H9 (cell line): ENCODE measurements at regions not wholly inside any gene's neighbourhood (a gene's known extent, or its start where the extent isn't known, plus 50 kb on each side); places are given as distances from the start of the nearest gene placed in this dataset.

Experiments used
- DNase-seq: peaks from one replicate; pipeline ENCODE4 v3.0.0-alpha.2; 2017
- H2AFZ ChIP-seq: one replicate; pipeline ENCODE4 v1.6.1; 2013; ENCODE audit warnings: mild to moderate bottlenecking, low read length, control low read depth, moderate library complexity
- H2AK5ac ChIP-seq: 2 replicates; pipeline ENCODE4 v1.6.1; 2013; ENCODE audit warnings: low read length, control low read depth, mixed read lengths; ENCODE audit not compliant: insufficient read length
- H2BK120ac ChIP-seq: one replicate; pipeline ENCODE4 v1.6.1; 2013; ENCODE audit warnings: low read depth, mild to moderate bottlenecking, low read length, control low read depth, inconsistent platforms; ENCODE audit not compliant: poor library complexity, severe bottlenecking
- H2BK12ac ChIP-seq: 2 replicates; pipeline ENCODE4 v1.6.1; 2013; ENCODE audit warnings: low read length, control low read depth, mixed read lengths, low read depth; ENCODE audit not compliant: insufficient read length
- H2BK15ac ChIP-seq: 2 replicates; pipeline ENCODE4 v1.6.1; 2013; ENCODE audit warnings: low read depth, low read length, control low read depth
- H2BK20ac ChIP-seq: one replicate; pipeline ENCODE4 v1.6.1; 2013; ENCODE audit warnings: low read depth, mild to moderate bottlenecking, low read length, control low read depth, inconsistent platforms; ENCODE audit not compliant: poor library complexity, severe bottlenecking
- H2BK5ac ChIP-seq: 2 replicates; pipeline ENCODE4 v1.6.1; 2013; ENCODE audit warnings: low read length, control low read depth, mixed read lengths; ENCODE audit not compliant: insufficient read length
- H3K14ac ChIP-seq: 2 replicates; pipeline ENCODE4 v1.6.1; 2013; ENCODE audit warnings: low read length, control low read depth; ENCODE audit not compliant: insufficient read depth
- H3K18ac ChIP-seq: 2 replicates; pipeline ENCODE4 v1.6.1; 2013; ENCODE audit warnings: low read depth, mild to moderate bottlenecking, mixed read lengths, low read length, control low read depth; ENCODE audit not compliant: insufficient read length
- H3K23ac ChIP-seq: 2 replicates; pipeline ENCODE4 v1.6.1; 2013; ENCODE audit warnings: low read length, control low read depth, mixed read lengths, low read depth; ENCODE audit not compliant: insufficient read length
- H3K23me2 ChIP-seq: 2 replicates; pipeline ENCODE4 v1.6.1; 2013; ENCODE audit warnings: low read depth, mild to moderate bottlenecking, mixed read lengths, low read length, control low read depth; ENCODE audit not compliant: insufficient read length, poor library complexity, severe bottlenecking
- H3K27ac ChIP-seq: 2 replicates; pipeline ENCODE4 v1.5.1; 2013; ENCODE audit warnings: low read length, control low read depth, mixed read lengths, low read depth; ENCODE audit not compliant: insufficient read length
- H3K27me3 ChIP-seq: 2 replicates; pipeline ENCODE4 v1.6.1; 2013; ENCODE audit warnings: low read length, control low read depth, inconsistent platforms; ENCODE audit not compliant: insufficient read depth
- H3K4ac ChIP-seq: 2 replicates; pipeline ENCODE4 v1.6.1; 2013; ENCODE audit warnings: low read depth, mild to moderate bottlenecking, control low read depth, inconsistent platforms, low read length, moderate library complexity
- H3K4me1 ChIP-seq: 2 replicates; pipeline ENCODE4 v1.6.1; 2013; ENCODE audit warnings: low read length, control low read depth, inconsistent platforms; ENCODE audit not compliant: insufficient read depth
- H3K4me2 ChIP-seq: 2 replicates; pipeline ENCODE4 v1.6.1; 2013; ENCODE audit warnings: low read length, control low read depth, mixed read lengths; ENCODE audit not compliant: insufficient read length, insufficient read depth
- H3K56ac ChIP-seq: 2 replicates; pipeline ENCODE4 v1.6.1; 2013; ENCODE audit warnings: low read depth, mild to moderate bottlenecking, mixed read lengths, low read length, control low read depth; ENCODE audit not compliant: insufficient read length
- H3K79me1 ChIP-seq: 2 replicates; pipeline ENCODE4 v1.6.1; 2013; ENCODE audit warnings: low read depth, mild to moderate bottlenecking, moderate library complexity, low read length, control low read depth, inconsistent platforms; ENCODE audit not compliant: insufficient read depth, poor library complexity, severe bottlenecking
- H3K79me2 ChIP-seq: 2 replicates; pipeline ENCODE4 v1.6.1; 2013; ENCODE audit warnings: low read length, control low read depth, inconsistent platforms; ENCODE audit not compliant: insufficient read depth
- H3K9ac ChIP-seq: 2 replicates; pipeline ENCODE4 v1.6.1; 2013; ENCODE audit warnings: low read length, control low read depth, mixed read lengths; ENCODE audit not compliant: insufficient read length; ENCODE audit errors: extremely low read depth
- H3K9me3 ChIP-seq: one replicate; pipeline ENCODE4 v1.6.1; 2013; ENCODE audit warnings: low read depth, low read length, inconsistent platforms; ENCODE audit not compliant: control insufficient read depth
- H3T11ph ChIP-seq: one replicate; pipeline ENCODE4 v1.6.1; 2013; ENCODE audit warnings: mild to moderate bottlenecking, low read length, control low read depth, inconsistent platforms
- H4K20me1 ChIP-seq: one replicate; pipeline ENCODE4 v1.6.1; 2013; ENCODE audit not compliant: control insufficient read depth, insufficient read length, insufficient read depth
- H4K5ac ChIP-seq: 2 replicates; pipeline ENCODE4 v1.6.1; 2013; ENCODE audit warnings: low read depth, mild to moderate bottlenecking, mixed read lengths, low read length, control low read depth; ENCODE audit not compliant: insufficient read length
- H4K8ac ChIP-seq: replicated peaks from 2 replicates; pipeline ENCODE4 v1.6.1; 2013; ENCODE audit warnings: low read length, control low read depth, mixed read lengths, low read depth; ENCODE audit not compliant: insufficient read length
- H4K91ac ChIP-seq: 2 replicates; pipeline ENCODE4 v1.6.1; 2013; ENCODE audit warnings: low read depth, mild to moderate bottlenecking, moderate library complexity, mixed read lengths, low read length, control low read depth; ENCODE audit not compliant: insufficient read length
- H3K27ac Mint-ChIP-seq, 3 experiments: 2 replicates in 2 of 3; 3 replicates in 1 of 3; pipeline ENCODE4 v1.8.0; 2020 to 2021; ENCODE audit warnings: mixed read lengths in 3 of 3, mild to moderate bottlenecking in 1 of 3, moderate library complexity in 1 of 3
- H3K27me3 Mint-ChIP-seq: 2 replicates; pipeline ENCODE4 v1.8.0; 2021; ENCODE audit warnings: low read depth, mild to moderate bottlenecking, moderate library complexity, mixed read lengths
- H3K36me3 Mint-ChIP-seq, 3 experiments: 2 replicates in 2 of 3; 3 replicates in 1 of 3; pipeline ENCODE4 v1.8.0; 2020 to 2021; ENCODE audit warnings: low read depth in 3 of 3, mixed read lengths in 3 of 3; ENCODE audit not compliant: insufficient read depth in 1 of 3
- H3K4me1 Mint-ChIP-seq, 2 experiments: 2 replicates each; pipeline ENCODE4 v1.8.0; 2020; ENCODE audit warnings: mixed read lengths in 2 of 2
- H3K4me3 Mint-ChIP-seq, 2 experiments: 2 replicates in 1 of 2; 3 replicates in 1 of 2; pipeline ENCODE4 v1.8.0; 2020 to 2021; ENCODE audit warnings: mild to moderate bottlenecking in 2 of 2, mixed read lengths in 2 of 2, moderate library complexity in 1 of 2
- H3K9me3 Mint-ChIP-seq, 2 experiments: 2 replicates in 1 of 2; 3 replicates in 1 of 2; pipeline ENCODE4 v1.8.0; 2020; ENCODE audit warnings: mild to moderate bottlenecking in 2 of 2, mixed read lengths in 2 of 2, moderate library complexity in 1 of 2
- WGBS: extraction: QIAGEN DNeasy Blood & Tissue Kit; methylation state at CpG from one replicate; pipeline ENCODE4 v1.1.7; 2013; ENCODE audit warnings: missing lambda C conversion rate, low lambda C conversion rate, mixed read lengths; ENCODE audit not compliant: insufficient read length; ENCODE audit errors: extremely low coverage; 5-methylcytosine and 5-hydroxymethylcytosine counted together
- TF ChIP-seq, protein P1 (sequence below): fragments of 200-600 bp; sonication (generic); conservative IDR thresholded peaks from 3 replicates; pipeline ENCODE4 v1.8.0; 2021; ENCODE audit warnings: antibody characterized with exemption, mild to moderate bottlenecking

- no peak overlapping the region for H3K27ac Mint-ChIP-seq
- Histone ChIP-seq H4K8ac (no peak overlapping the region), H3T11ph (no peak overlapping the region), H3K4me2 (no peak overlapping the region), H4K5ac (no peak overlapping the region), H3K27ac (no peak overlapping the region), H2BK20ac (no peak overlapping the region), H3K79me2 (no peaks in the 10 kb centered on the region), H3K23ac (no peak overlapping the region), H3K4me1 (no peaks in the 10 kb centered on the region), H2BK5ac (no peak overlapping the region), H3K27me3 (no peaks in the 10 kb centered on the region), H3K23me2 (no peaks in the 10 kb centered on the region), H2BK120ac (no peak overlapping the region), H3K4ac (no peak overlapping the region), H2BK15ac (no peak overlapping the region), H3K9me3 (no peaks in the 10 kb centered on the region), H3K14ac (no peak overlapping the region), H4K91ac (no peak overlapping the region), H3K9ac (no peak overlapping the region), H3K79me1 (no peaks in the 10 kb centered on the region), H2BK12ac (no peak overlapping the region), H4K20me1 (no peaks in the 10 kb centered on the region), H2AK5ac (no peak overlapping the region), H3K18ac (no peak overlapping the region), H2AFZ (no peak overlapping the region), H3K56ac (no peak overlapping the region)
- TF ChIP-seq, protein P1, sequence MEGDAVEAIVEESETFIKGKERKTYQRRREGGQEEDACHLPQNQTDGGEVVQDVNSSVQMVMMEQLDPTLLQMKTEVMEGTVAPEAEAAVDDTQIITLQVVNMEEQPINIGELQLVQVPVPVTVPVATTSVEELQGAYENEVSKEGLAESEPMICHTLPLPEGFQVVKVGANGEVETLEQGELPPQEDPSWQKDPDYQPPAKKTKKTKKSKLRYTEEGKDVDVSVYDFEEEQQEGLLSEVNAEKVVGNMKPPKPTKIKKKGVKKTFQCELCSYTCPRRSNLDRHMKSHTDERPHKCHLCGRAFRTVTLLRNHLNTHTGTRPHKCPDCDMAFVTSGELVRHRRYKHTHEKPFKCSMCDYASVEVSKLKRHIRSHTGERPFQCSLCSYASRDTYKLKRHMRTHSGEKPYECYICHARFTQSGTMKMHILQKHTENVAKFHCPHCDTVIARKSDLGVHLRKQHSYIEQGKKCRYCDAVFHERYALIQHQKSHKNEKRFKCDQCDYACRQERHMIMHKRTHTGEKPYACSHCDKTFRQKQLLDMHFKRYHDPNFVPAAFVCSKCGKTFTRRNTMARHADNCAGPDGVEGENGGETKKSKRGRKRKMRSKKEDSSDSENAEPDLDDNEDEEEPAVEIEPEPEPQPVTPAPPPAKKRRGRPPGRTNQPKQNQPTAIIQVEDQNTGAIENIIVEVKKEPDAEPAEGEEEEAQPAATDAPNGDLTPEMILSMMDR = no peak
- H3K4me1 Mint-ChIP-seq = no peaks in the 10 kb centered on the region
- no peak overlapping the region for H3K4me3 Mint-ChIP-seq
- no CpG with 5 or more reads among the region's 1 CpG for WGBS
- H3K36me3 Mint-ChIP-seq = peaks cover 2 to 27% (median 10%) of the 10 kb centered on the region in 3 experiments
- H3K27me3 Mint-ChIP-seq = no peaks in the 10 kb centered on the region
- peaks cover 0 to 13% of the 10 kb centered on the region in 2 experiments; a peak in 4 of 5 replicates for H3K9me3 Mint-ChIP-seq
- DNase-seq = no peak
These were observed 1122.6 kb upstream of the POT1 start for GRCh38 chr7:126052229-126052628.
